HG03280 (cell line): ENCODE measurements at regions not wholly inside any gene's neighbourhood (a gene's known extent, or its start where the extent isn't known, plus 50 kb on each side); places are given as distances from the start of the nearest gene placed in this dataset.

Experiments used
- ATAC-seq: cut with Tn5 transposase; IDR thresholded peaks from one replicate; pipeline ENCODE4 v1.9.1; 2021; ENCODE audit warnings: mild to moderate bottlenecking, moderate library complexity; ENCODE audit not compliant: unreplicated experiment

- ATAC-seq = no peak
These were observed 102.0 kb upstream of the BOD1 start for GRCh38 chr5:173718469-173718868.

GRCh38 chr5:173719731-173720082 lies 103.3 kb upstream of the BOD1 start:
- ATAC-seq = no peak

GRCh38 chr5:173720286-173720952 lies 104.0 kb upstream of the BOD1 start:
- ATAC-seq = no peak

GRCh38 chr5:173720953-173721600 lies 104.6 kb upstream of the BOD1 start:
- ATAC-seq = no peak

GRCh38 chr5:173721601-173722232 lies 105.3 kb upstream of the BOD1 start:
- no peak for ATAC-seq

GRCh38 chr5:173726846-173727557 lies 110.6 kb upstream of the BOD1 start:
- ATAC-seq = no peak

- no peak for ATAC-seq
These were observed 111.7 kb upstream of the BOD1 start for GRCh38 chr5:173727839-173728778.

GRCh38 chr5:173729079-173729765 lies 112.8 kb upstream of the BOD1 start:
- ATAC-seq = no peak

GRCh38 chr5:173730632-173731298 lies 114.3 kb upstream of the BOD1 start:
- no peak for ATAC-seq

- no peak for ATAC-seq
These were observed 116.6 kb upstream of the BOD1 start for GRCh38 chr5:173733021-173733420.

GRCh38 chr5:173733425-173733824 lies 117.0 kb upstream of the BOD1 start:
- ATAC-seq = no peak

- ATAC-seq = no peak
These were observed 117.5 kb upstream of the BOD1 start for GRCh38 chr5:173733831-173734501.

- ATAC-seq = no peak
These were observed 118.3 kb upstream of the BOD1 start for GRCh38 chr5:173734716-173735115.

GRCh38 chr5:173735184-173735583 lies 118.7 kb upstream of the BOD1 start:
- ATAC-seq = no peak

- no peak for ATAC-seq
These were observed 119.2 kb upstream of the BOD1 start for GRCh38 chr5:173735691-173736090.

GRCh38 chr5:173736374-173736773 lies 119.9 kb upstream of the BOD1 start:
- ATAC-seq = no peak

GRCh38 chr5:173736923-173737412 lies 120.5 kb upstream of the BOD1 start:
- ATAC-seq = peak; percentile 52

- no peak for ATAC-seq
These were observed 123.3 kb upstream of the BOD1 start for GRCh38 chr5:173739741-173740140.

- no peak for ATAC-seq
These were observed 124.0 kb upstream of the BOD1 start for GRCh38 chr5:173740400-173740799.
